ENCODE measurements at regions not wholly inside any gene's neighbourhood (a gene's known extent, or its start where the extent isn't known, plus 50 kb on each side); places are given as distances from the start of the nearest gene placed in this dataset.

DNA sequence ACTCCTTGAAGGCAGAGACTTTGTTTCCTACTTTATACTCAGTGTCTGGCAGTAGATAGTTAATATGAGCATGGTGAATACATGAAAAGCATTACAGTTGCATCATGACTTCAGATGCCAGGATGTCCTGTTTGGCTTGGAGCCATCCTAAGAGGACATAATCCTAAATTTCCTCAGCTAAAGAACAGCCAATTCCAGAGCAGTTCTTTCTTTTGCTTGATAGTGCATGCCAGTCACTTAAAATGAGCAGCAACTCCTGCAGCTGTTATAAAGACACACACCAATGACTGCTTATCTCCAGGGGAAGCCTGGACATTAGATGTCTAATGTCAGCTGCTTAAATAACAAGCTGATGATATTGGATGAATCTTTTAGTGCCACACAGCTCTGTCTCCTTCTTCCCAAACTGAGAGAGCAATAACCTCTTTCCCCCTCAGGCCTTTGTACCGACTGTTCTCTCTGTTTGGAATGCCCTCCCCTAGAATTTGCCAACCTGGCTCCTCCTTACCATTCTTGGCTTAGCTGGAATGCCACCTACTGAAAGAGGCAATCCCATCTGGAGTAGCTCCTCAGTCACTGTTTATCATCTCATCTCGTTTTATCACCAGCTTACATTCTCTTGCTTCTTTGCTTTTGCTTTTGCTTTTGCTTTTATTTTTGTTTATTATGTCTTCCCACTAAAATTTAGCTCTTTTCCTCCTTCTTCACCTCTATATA is 100.8 kb upstream of the USP38 start:
- no peak for DNase-seq

DNA sequence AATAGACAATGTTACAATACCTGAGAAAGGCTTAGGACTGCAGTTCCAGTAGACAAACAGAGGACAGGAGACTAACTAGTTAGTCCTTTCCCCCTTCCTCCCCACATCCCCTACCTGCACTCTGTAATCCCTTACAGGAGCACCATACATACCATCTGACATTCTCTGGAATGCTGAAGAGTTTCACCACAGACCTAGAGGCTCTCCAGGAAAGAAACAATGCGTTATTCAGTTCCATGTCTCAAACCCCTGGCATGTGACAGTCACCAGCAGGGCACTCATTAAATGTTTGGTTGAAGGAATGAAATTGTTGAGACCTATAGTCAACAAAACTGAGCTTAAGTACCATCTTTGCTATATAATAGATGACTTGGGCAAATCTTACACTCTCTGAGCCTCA is 100.2 kb upstream of the USP38 start:
- no peak for DNase-seq

DNA sequence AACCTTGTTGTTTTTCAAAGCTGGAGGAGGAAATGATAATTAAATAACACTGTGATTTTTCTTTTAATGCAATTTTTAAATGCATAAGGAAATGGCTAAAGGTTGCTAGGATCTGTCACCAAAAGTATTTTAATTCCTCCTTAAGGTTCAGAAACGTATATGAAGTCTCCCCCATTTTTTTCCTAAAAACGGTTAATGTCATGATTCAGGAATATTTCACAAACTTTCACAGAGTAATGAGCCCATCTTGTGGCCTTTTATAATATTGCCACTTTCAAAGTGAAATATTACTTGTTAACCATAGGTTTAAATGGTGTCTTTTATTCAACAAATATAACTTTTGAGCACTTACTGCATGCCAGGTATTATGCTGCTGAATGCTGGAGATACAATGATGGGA is 99.5 kb upstream of the USP38 start:
- DNase-seq: no peak

DNA sequence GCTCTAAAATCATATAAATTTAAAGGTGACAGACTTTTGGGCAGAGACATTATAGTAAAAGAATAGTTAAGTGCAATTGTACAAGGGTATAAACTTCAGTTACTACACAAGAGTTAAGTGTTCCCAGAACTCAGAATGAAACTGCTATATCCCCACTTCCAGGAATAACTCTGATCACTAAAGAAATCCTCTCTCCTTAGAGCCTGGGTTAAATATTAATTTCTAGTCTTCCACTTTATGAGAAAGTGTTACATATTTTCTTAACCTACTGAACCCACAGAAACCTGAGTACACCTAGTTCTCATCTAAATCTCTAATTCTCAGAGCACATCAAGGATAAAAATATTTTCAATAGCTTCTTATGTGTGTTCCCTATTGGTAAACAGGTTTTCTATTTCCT is 99.1 kb upstream of the USP38 start:
- DNase-seq: no peak

DNA sequence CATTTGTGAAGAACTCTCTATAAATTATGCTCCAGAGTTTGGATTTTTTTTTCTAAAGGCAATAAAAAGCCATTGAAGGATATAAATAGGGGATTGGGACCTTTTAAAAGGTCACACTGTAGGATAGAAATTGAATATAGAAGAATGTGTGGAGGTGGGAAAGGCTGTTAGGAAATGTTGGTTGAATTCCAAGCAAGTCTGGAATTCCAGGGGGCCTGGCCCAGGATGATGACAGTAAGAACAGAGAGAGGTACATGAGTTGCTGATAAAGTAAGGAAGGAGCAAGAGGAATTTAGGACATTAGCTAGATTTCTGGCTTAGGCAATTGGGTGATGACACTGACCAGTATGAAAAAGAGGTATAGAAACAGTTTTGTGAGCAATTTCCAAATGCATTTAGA is 95.4 kb upstream of the USP38 start:
- no peak for DNase-seq

DNA sequence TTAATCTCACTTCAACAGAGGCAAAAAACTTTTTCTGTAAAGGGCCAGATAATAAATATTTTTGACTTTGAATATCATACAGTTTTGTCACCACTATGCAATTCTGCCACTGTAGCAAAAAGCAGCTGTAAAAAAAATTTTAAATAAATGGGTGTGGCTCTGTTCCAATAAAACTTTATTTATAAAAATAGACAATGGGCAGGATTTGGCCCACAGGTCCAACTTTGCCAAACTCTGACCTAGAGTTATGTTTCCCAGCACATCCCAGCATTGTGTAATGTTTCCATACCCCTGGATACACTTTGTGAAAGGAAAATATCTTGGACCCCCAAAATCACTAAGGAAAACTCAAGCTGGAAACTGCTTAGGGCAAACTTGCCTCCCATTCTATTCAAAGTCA is 94.9 kb upstream of the USP38 start:
- DNase-seq: no peak

DNA sequence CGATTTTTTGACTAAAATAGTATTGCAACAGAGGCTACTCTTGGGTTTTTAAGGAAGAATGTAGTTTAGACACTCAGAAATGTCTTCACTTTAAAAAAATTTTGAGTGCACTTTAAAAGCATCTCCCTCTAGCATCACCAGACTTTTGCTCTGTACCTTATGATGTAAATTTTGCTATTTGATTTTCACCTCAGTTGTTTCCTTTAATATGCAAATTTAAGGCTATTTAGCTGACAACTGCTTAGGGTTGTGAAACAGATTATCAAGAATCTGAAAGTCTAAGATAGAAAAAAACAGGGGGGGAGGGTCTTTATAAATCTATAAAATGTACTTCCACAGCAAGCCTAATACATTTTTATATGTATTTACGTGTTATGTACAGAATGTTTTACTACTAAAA is 92.9 kb upstream of the USP38 start:
- DNase-seq: no peak

DNA sequence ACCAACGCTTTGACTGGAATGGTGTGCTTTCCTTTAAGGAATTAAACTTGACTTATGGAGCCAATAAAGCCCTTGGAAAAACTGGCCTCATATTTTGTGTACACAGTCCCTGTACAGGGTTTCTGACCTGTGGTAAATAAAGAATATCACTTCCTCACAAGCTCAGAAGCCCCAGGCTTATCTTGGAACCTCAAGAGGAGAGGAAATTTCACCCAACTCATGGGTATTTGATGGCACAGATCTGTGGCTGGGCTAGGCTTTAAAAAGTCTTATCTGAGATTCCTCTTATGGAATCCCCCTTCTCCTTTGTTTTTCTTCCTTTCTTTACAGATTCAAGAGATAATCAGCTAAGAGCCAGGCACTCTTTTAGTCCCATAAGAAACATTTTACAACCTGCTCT is 89.3 kb upstream of the USP38 start:
- DNase-seq: no peak

DNA sequence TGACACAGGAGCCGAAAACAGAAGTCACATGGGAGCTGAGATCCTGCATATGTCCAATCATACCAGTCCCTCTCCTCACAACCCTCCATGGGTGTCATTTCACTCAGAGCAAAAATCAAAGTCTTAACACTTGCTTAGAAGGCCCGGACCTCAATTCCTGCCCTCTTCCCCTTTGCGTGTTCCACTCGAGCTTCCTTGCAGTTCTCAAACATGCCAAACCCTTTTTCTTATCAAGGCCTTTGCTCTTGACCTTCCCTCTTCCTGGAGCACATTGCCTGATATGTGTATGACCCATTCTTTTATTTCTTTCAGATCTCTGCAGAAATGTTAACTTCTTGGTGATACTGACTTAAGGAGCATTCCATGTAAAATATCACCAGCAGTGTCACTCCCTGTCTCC is 87.0 kb upstream of the USP38 start:
- no peak for DNase-seq

DNA sequence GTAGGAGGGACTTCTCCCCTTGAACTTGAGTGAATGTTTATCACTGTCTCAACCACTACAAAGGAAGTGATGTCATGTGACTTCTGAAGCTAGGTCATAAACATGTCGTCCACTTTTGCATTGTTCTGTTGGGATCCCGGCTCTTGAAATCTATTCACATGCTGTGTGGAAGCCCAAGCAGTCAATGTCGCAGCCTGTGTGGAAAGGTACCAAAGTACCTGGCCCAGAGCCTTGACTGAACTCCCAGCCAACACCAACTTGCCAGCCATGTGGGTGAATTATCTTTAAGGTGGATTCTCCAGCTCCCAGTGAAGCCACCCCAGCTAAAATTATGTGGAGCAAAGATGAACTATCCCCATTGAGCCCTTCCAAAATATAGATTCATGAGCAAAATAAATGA is 85.0 kb upstream of the USP38 start:
- no peak for DNase-seq

DNA sequence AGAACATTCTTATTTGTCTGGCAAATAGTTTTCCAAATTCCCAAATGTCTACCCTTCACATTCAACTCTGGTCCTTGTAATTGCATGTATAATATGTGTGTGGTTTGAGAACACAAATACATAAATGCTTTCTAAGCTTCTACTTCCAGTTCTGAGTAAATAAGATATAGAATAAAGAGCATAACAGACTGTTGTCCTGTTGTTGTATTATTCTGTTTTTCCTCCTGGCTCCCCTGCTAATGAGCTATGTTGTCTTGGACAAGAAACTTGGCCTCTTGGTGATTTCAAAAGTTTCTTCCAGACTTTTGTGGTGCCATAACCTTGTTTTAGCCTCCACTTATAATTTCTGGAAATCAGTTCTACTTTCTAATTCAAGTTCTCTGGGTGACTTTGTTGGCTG is 75.3 kb upstream of the USP38 start:
- DNase-seq: no peak

DNA sequence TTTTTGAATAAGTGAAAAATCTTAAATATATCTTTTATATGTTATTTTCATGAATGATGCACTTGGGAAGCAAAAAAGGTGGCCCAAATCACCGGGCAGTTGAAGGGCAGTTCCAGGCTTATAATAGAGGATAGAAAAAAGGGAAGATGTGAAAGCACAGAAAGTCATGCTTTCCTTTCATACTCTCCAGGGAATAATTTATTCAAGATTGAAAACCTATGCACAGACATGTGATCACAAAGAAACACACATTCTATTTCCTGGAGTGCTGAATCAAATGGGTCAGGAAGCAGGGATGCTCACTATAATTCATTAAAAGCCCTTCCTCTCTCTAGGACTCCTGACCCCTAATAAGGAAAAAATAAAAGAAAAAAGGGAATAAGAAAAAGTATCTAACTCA is 66.1 kb upstream of the USP38 start:
- no peak for DNase-seq

DNA sequence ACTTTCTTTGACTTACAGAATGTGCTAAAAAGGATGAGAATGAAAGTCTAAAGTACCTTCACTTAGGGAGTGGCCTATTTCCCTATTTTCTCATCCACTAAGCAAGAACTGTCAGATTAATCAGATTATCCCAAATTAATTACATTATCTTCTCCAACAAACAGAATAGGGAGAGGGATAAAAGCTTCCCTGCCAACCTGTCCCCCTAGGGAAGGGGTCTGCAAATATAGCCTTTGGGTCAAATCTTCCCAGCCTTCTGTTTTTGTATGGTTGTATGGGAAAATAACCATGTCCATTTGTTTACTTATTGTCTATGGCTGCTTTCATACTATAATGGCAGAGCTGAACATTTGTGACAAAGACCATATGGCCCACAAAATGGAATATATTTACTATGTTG is 57.1 kb upstream of the USP38 start:
- DNase-seq: no peak

DNA sequence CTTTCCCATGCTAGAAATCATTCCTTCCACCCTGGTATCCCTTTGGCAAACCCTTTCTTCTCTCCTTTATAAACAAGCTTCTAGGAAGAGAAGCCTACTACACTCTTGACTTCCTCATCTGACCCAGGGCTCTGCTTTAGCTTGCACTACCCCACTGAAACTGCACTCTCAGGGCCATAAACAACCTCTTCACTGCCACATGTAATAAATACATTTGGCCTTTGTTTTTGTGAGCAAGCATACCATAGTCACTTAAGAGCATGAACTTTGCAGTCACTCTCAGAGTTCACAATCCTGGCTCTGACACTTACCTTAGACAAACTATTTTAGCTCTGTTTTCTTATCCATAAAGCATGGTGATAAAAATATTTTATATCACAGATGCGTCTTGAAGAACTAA is 50.7 kb upstream of the USP38 start:
- DNase-seq: no peak
